H1 (cell line): ENCODE measurements at regions not wholly inside any gene's neighbourhood (a gene's known extent, or its start where the extent isn't known, plus 50 kb on each side); places are given as distances from the start of the nearest gene placed in this dataset.

Experiments used
- CTCF ChIA-PET: fragments of 300-600 bp; sonication (Branson Sonifier 250); formaldehyde crosslinking; loops from one replicate; lab custom pipeline; 2021; ENCODE audit not compliant: partially characterized antibody; lab: Charles Lee
- POLR2A ChIA-PET: fragments of 300-600 bp; sonication (Branson Sonifier 250); formaldehyde crosslinking; loops from one replicate; lab custom pipeline; 2021; ENCODE audit warnings: inconsistent platforms; ENCODE audit not compliant: partially characterized antibody; lab: Charles Lee
- DNase-seq, 2 experiments: peaks; one replicate each; pipeline versions ENCODE4 v3.0.0 to v3.0.0-alpha.2; 2010 to 2022; ENCODE audit warnings: low spot score in 2 of 2, low read depth in 1 of 2, mixed read lengths in 1 of 2
- FAIRE-seq: peaks from 2 replicates; lab custom pipeline; 2011; peaks lifted over from hg19 to GRCh38; lab: Jason Lieb, UNC
- H2AFZ ChIP-seq: 2 replicates; pipeline ENCODE4 v1.8.1; 2012; ENCODE audit warnings: low read length, inconsistent platforms
- H2AK5ac ChIP-seq: 2 replicates; pipeline ENCODE4 v1.6.1; 2013; ENCODE audit warnings: low read depth, low read length
- H2BK120ac ChIP-seq: replicated peaks from 2 replicates; pipeline ENCODE3; 2013; ENCODE audit warnings: low read depth, low read length, inconsistent platforms
- H2BK12ac ChIP-seq: 2 replicates; pipeline ENCODE4 v1.6.1; 2013; ENCODE audit warnings: low read depth, low read length
- H2BK15ac ChIP-seq: 2 replicates; pipeline ENCODE4 v1.6.1; 2013; ENCODE audit warnings: low read length
- H2BK20ac ChIP-seq: 2 replicates; pipeline ENCODE4 v1.6.1; 2013; ENCODE audit warnings: low read length
- H2BK5ac ChIP-seq: 2 replicates; pipeline ENCODE4 v1.6.1; 2013; ENCODE audit warnings: low read depth, low read length
- H3K14ac ChIP-seq: 2 replicates; pipeline ENCODE4 v1.6.1; 2013; ENCODE audit warnings: inconsistent platforms; ENCODE audit not compliant: insufficient read length
- H3K18ac ChIP-seq: 2 replicates; pipeline ENCODE4 v1.6.1; 2013; ENCODE audit warnings: low read length; ENCODE audit errors: extremely low read depth
- H3K23ac ChIP-seq: 2 replicates; pipeline ENCODE4 v1.6.1; 2013; ENCODE audit warnings: inconsistent platforms; ENCODE audit not compliant: insufficient read length
- H3K23me2 ChIP-seq: 2 replicates; pipeline ENCODE4 v1.6.1; 2013; ENCODE audit warnings: low read depth, low read length
- H3K27ac ChIP-seq: 2 replicates; pipeline ENCODE4 v1.6.1; 2011; ENCODE audit warnings: low read depth, low read length, inconsistent platforms
- H3K27me3 ChIP-seq, 4 experiments: replicated peaks in 1 of 4; 1 replicate in 1 of 4; 2 replicates in 3 of 4; pipeline versions ENCODE4 v1.6.1 to v1.8.1; 2011 to 2013; ENCODE audit warnings: low read length in 3 of 4, mild to moderate bottlenecking in 3 of 4, inconsistent platforms in 2 of 4, mixed read lengths in 2 of 4, moderate library complexity in 1 of 4; ENCODE audit not compliant: control insufficient read depth in 3 of 4, insufficient read depth in 3 of 4; ENCODE audit errors: extremely low read depth in 1 of 4
- H3K36me3 ChIP-seq, 4 experiments: 2 replicates each; pipeline versions ENCODE4 v1.6.1 to v1.8.1; 2011 to 2013; ENCODE audit warnings: mild to moderate bottlenecking in 4 of 4, low read length in 3 of 4, moderate library complexity in 2 of 4, control low read depth in 1 of 4, inconsistent platforms in 1 of 4; ENCODE audit not compliant: insufficient read depth in 4 of 4, control insufficient read depth in 2 of 4
- H3K4ac ChIP-seq: replicated peaks from 2 replicates; pipeline ENCODE3; 2013; ENCODE audit warnings: low read length, low read depth, mixed read lengths, inconsistent platforms; ENCODE audit not compliant: insufficient read length
- H3K4me1 ChIP-seq, 4 experiments: replicated peaks in 1 of 4; 1 replicate in 1 of 4; 2 replicates in 3 of 4; pipeline versions ENCODE4 v1.6.1 to v1.8.1; 2011 to 2013; ENCODE audit warnings: low read length in 3 of 4, inconsistent platforms in 2 of 4, mixed read lengths in 1 of 4; ENCODE audit not compliant: insufficient read depth in 4 of 4, control insufficient read depth in 3 of 4
- H3K4me2 ChIP-seq, 2 experiments: 2 replicates each; pipeline versions ENCODE4 v1.6.1 to v1.8.1; 2011 to 2013; ENCODE audit warnings: low read depth in 2 of 2, low read length in 2 of 2, control low read depth in 1 of 2, inconsistent platforms in 1 of 2, mild to moderate bottlenecking in 1 of 2; ENCODE audit not compliant: insufficient read depth in 1 of 2
- H3K4me3 ChIP-seq, 4 experiments: fragments of 200-600, 300-600 bp in 1 of 4; sonication (generic), shearing (Covaris generic), sonication (Bioruptor Twin) in 1 of 4; 2 replicates each; pipeline versions ENCODE4 v1.5.1 to v1.8.1; 2011 to 2016; ENCODE audit warnings: low read length in 4 of 4, low read depth in 3 of 4, control low read depth in 2 of 4, inconsistent platforms in 2 of 4, mild to moderate bottlenecking in 2 of 4, mixed read lengths in 1 of 4, moderate library complexity in 1 of 4; ENCODE audit not compliant: insufficient read depth in 2 of 4; ENCODE audit errors: extremely low read depth in 1 of 4
- H3K56ac ChIP-seq: replicated peaks from 2 replicates; pipeline ENCODE3; 2013; ENCODE audit warnings: low read depth, mild to moderate bottlenecking, mixed read lengths, low read length, inconsistent platforms; ENCODE audit not compliant: insufficient read length
- H3K79me1 ChIP-seq: 2 replicates; pipeline ENCODE4 v1.6.1; 2013; ENCODE audit warnings: low read depth, low read length, control low read depth
- H3K79me2 ChIP-seq, 2 experiments: 2 replicates each; pipeline versions ENCODE4 v1.6.1 to v1.8.1; 2012 to 2013; ENCODE audit warnings: low read length in 2 of 2, mild to moderate bottlenecking in 2 of 2, inconsistent platforms in 1 of 2; ENCODE audit not compliant: insufficient read depth in 2 of 2, control insufficient read depth in 1 of 2
- H3K9ac ChIP-seq, 4 experiments: replicated peaks in 1 of 4; 1 replicate in 1 of 4; 2 replicates in 3 of 4; pipeline versions ENCODE4 v1.6.1 to v1.8.1; 2011 to 2013; ENCODE audit warnings: low read depth in 3 of 4, low read length in 3 of 4, control low read depth in 2 of 4, mild to moderate bottlenecking in 2 of 4, moderate library complexity in 2 of 4, inconsistent platforms in 1 of 4; ENCODE audit errors: extremely low read depth in 1 of 4
- H3K9me3 ChIP-seq, 2 experiments: 2 replicates each; pipeline versions ENCODE4 v1.6.1 to v1.8.1; 2012 to 2013; ENCODE audit warnings: mild to moderate bottlenecking in 2 of 2, moderate library complexity in 2 of 2, control low read depth in 1 of 2, inconsistent platforms in 1 of 2, low read depth in 1 of 2, low read length in 1 of 2, mixed read lengths in 1 of 2; ENCODE audit not compliant: insufficient read depth in 2 of 2
- H4K20me1 ChIP-seq, 2 experiments: replicated peaks in 1 of 2; 2 replicates each; pipeline versions ENCODE3 to v1.8.1; 2011 to 2013; ENCODE audit warnings: inconsistent platforms in 2 of 2, low read length in 2 of 2, mild to moderate bottlenecking in 1 of 2; ENCODE audit not compliant: insufficient read depth in 2 of 2, control insufficient read depth in 1 of 2
- H4K5ac ChIP-seq: 2 replicates; pipeline ENCODE4 v1.6.1; 2013; ENCODE audit warnings: low read length, low read depth, mixed read lengths, inconsistent platforms; ENCODE audit not compliant: insufficient read length
- H4K8ac ChIP-seq: 2 replicates; pipeline ENCODE4 v1.8.0; 2013; ENCODE audit warnings: mild to moderate bottlenecking, moderate library complexity, low read length, inconsistent platforms; ENCODE audit not compliant: insufficient read depth; ENCODE audit errors: extremely low read depth
- H4K91ac ChIP-seq: replicated peaks from 2 replicates; pipeline ENCODE3; 2013; ENCODE audit warnings: low read length, mixed read lengths, inconsistent platforms; ENCODE audit not compliant: insufficient read length
- ASH2L ChIP-seq: fragments of 200-600, 300-600 bp; sonication (generic); IDR thresholded peaks from one replicate; pipeline ENCODE4 v1.7.1; 2017; ENCODE audit warnings: low read length
- BACH1 ChIP-seq: IDR thresholded peaks from 2 replicates; pipeline ENCODE4 v1.6.1; 2012; ENCODE audit warnings: low read length, improper control_type of control experiment
- CREB1 ChIP-seq: IDR thresholded peaks from 2 replicates; pipeline ENCODE4 v1.6.1; 2012; ENCODE audit warnings: inconsistent platforms
- MAFK ChIP-seq: IDR thresholded peaks from 2 replicates; pipeline ENCODE4 v1.6.1; 2012; ENCODE audit warnings: low read depth, mild to moderate bottlenecking, improper control_type of control experiment, low read length
- POLR2AphosphoS5 ChIP-seq: IDR thresholded peaks from 2 replicates; pipeline ENCODE4 v1.6.1; 2011; ENCODE audit warnings: low read depth, low read length
- POU5F1 ChIP-seq: IDR thresholded peaks from 2 replicates; pipeline ENCODE4 v1.6.1; 2011; ENCODE audit warnings: low read depth, mild to moderate bottlenecking, low read length, moderate library complexity
- RAD21 ChIP-seq, 2 experiments: IDR thresholded peaks in 1 of 2; conservative IDR thresholded peaks in 1 of 2; 2 replicates each; pipeline ENCODE4 v1.6.1; 2011; ENCODE audit warnings: low read depth in 2 of 2, low read length in 2 of 2, improper control_type of control experiment in 1 of 2, inconsistent platforms in 1 of 2, mild to moderate bottlenecking in 1 of 2, moderate library complexity in 1 of 2
- SIN3A ChIP-seq, 2 experiments: IDR thresholded peaks in 1 of 2; conservative IDR thresholded peaks in 1 of 2; 2 replicates each; pipeline ENCODE4 v1.6.1; 2011 to 2012; ENCODE audit warnings: low read length in 2 of 2, improper control_type of control experiment in 1 of 2, low read depth in 1 of 2, mild to moderate bottlenecking in 1 of 2
- SIX5 ChIP-seq: IDR thresholded peaks from 2 replicates; pipeline ENCODE4 v1.6.1; 2011; ENCODE audit warnings: mild to moderate bottlenecking, low read depth, low read length
- SP2 ChIP-seq: IDR thresholded peaks from 2 replicates; pipeline ENCODE4 v1.6.1; 2012; ENCODE audit warnings: mild to moderate bottlenecking, low read length, inconsistent platforms
- TAF7 ChIP-seq: optimal IDR thresholded peaks from 2 replicates; pipeline ENCODE3; 2011; ENCODE audit warnings: low read depth, mild to moderate bottlenecking, inconsistent platforms, low read length, moderate library complexity, borderline replicate concordance
- TCF12 ChIP-seq: IDR thresholded peaks from 2 replicates; pipeline ENCODE4 v1.6.1; 2011; ENCODE audit warnings: low read depth, mild to moderate bottlenecking, low read length
- WGBS, 2 experiments: shearing (Covaris generic) in 1 of 2; methylation state at CpG; one replicate each; pipeline versions ENCODE4 v1.1.6 to v1.1.7; 2013 to 2015; ENCODE audit warnings: low lambda C conversion rate in 2 of 2, mixed read lengths in 2 of 2, inconsistent platforms in 1 of 2, low coverage in 1 of 2, missing lambda C conversion rate in 1 of 2; ENCODE audit not compliant: insufficient replicate concordance in 2 of 2, insufficient coverage in 1 of 2, insufficient read length in 1 of 2; ENCODE audit errors: extremely low coverage in 1 of 2, missing lambda C conversion rate in 1 of 2; 5-methylcytosine and 5-hydroxymethylcytosine counted together
- TF ChIP-seq, protein P1 (sequence below): IDR thresholded peaks from 2 replicates; pipeline ENCODE4 v1.6.1; 2012; ENCODE audit warnings: inconsistent platforms

- no peak overlapping the region for H3K9ac ChIP-seq
- H3K9me3 ChIP-seq = no peaks in the 10 kb centered on the region
- no peak overlapping the region for H3K4me3 ChIP-seq
- no peak for TF ChIP-seq SIX5
- TF ChIP-seq SIN3A (conservative IDR thresholded peaks at IDR 0.05 in 1 of 2, IDR thresholded peaks at IDR 0.05 in 1 of 2; ENCODE audit: low read depth in 1 of 2, low read length in 2 of 2) = no peak
- TF ChIP-seq TCF12 = no peak
- no peak for TF ChIP-seq SP2
- no peak for TF ChIP-seq TAF7
- no peak for TF ChIP-seq MAFK
- TF ChIP-seq RAD21 (IDR thresholded peaks at IDR 0.05 in 1 of 2, conservative IDR thresholded peaks at IDR 0.05 in 1 of 2; ENCODE audit: low read depth in 2 of 2, low read length in 2 of 2) = no peak
- no peak for TF ChIP-seq BACH1
- no peak for TF ChIP-seq CREB1
- TF ChIP-seq, protein P1, sequence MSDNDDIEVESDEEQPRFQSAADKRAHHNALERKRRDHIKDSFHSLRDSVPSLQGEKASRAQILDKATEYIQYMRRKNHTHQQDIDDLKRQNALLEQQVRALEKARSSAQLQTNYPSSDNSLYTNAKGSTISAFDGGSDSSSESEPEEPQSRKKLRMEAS = no peak
- no peak for TF ChIP-seq ASH2L
- TF ChIP-seq POU5F1 = no peak
- no peak for TF ChIP-seq POLR2AphosphoS5
- ChIA-PET POLR2A (no interaction called here), CTCF (interaction anchor here (0.6 to 1.1 kb wide), 2 partner anchors 9 to 27 kb away, joined by 3 read pairs; no protein-coding TSS in a partner anchor)
- FAIRE-seq (no peak), DNase-seq (no peak)
- H3K4me1 ChIP-seq = peaks cover 0 to 5% (median 2%) of the 10 kb centered on the region in 4 experiments; a peak in 4 of 7 replicates
- no peaks in the 10 kb centered on the region for H3K79me2 ChIP-seq
- H3K18ac ChIP-seq = no peak overlapping the region
- WGBS, 2 experiments = 96% methylated on average over 4 of the region's 4 CpGs; no CpG with 5 or more reads in 1 of the 2 experiments
- H3K27me3 ChIP-seq = no peaks in the 10 kb centered on the region
- H4K91ac ChIP-seq = no peak overlapping the region
- H2AK5ac ChIP-seq = no peak overlapping the region
- no peak overlapping the region for H2BK15ac ChIP-seq
- no peak overlapping the region for H3K4ac ChIP-seq
- H3K56ac ChIP-seq = no peak overlapping the region
- no peak overlapping the region for H3K4me2 ChIP-seq
- no peak overlapping the region for H2BK5ac ChIP-seq
- no peaks in the 10 kb centered on the region for H4K20me1 ChIP-seq
- no peaks in the 10 kb centered on the region for H3K23me2 ChIP-seq
- no peak overlapping the region for H2BK12ac ChIP-seq
- H4K8ac ChIP-seq = no peak overlapping the region
- no peak overlapping the region for H3K23ac ChIP-seq
- no peak overlapping the region for H3K14ac ChIP-seq
- no peak overlapping the region for H3K27ac ChIP-seq
- H2BK20ac ChIP-seq = no peak overlapping the region
- H2AFZ ChIP-seq = no peak overlapping the region
- no peak overlapping the region for H4K5ac ChIP-seq
- H2BK120ac ChIP-seq = no peak overlapping the region
- no peaks in the 10 kb centered on the region for H3K36me3 ChIP-seq
- no peaks in the 10 kb centered on the region for H3K79me1 ChIP-seq
Measured at GRCh38 chr12:89252284-89252683, 100.0 kb downstream of the DUSP6 start.
